Stomach (tissue), 8 donors: ENCODE measurements at regions not wholly inside any gene's neighbourhood (a gene's known extent, or its start where the extent isn't known, plus 50 kb on each side); places are given as distances from the start of the nearest gene placed in this dataset.

Source experiments
- DNase-seq, 2 donors: peaks; one replicate each; pipeline versions ENCODE4 v3.0.0 to v3.0.0-alpha.2; 2013 to 2019
- H3K27ac ChIP-seq, 5 donors: fragments of 200-600 bp in 4 of 5; sonication (generic) in 4 of 5; one replicate each; pipeline ENCODE4 v1.5.1; 2013 to 2019; ENCODE audit warnings: mild to moderate bottlenecking in 1 of 5, moderate library complexity in 1 of 5
- H3K27me3 ChIP-seq, 3 donors: fragments of 200-600 bp; sonication (generic); one replicate each; pipeline ENCODE4 v1.5.1; 2017 to 2019; ENCODE audit warnings: mixed run types in 1 of 3
- H3K36me3 ChIP-seq, 4 donors: fragments of 200-600 bp; sonication (generic); 1 replicate in 3 of 4; 2 replicates in 1 of 4; pipeline ENCODE4 v1.5.1; 2016 to 2019
- H3K4me1 ChIP-seq, 4 donors: fragments of 200-600 bp; sonication (generic); one replicate each; pipeline ENCODE4 v1.5.1; 2016 to 2019
- H3K4me3 ChIP-seq, 4 donors: fragments of 200-600 bp; sonication (generic) in 3 of 4; one replicate each; pipeline ENCODE4 v1.5.1; 2016 to 2019; ENCODE audit warnings: mild to moderate bottlenecking in 1 of 4
- H3K9me3 ChIP-seq, 4 donors: fragments of 200-600 bp; sonication (generic); one replicate each; pipeline ENCODE4 v1.5.1; 2016 to 2019
- CTCF ChIP-seq, 7 experiments: fragments of 450-650 bp in 4 of 7; fragments of 200-600 bp in 3 of 7; sonication (generic) in 3 of 7; IDR thresholded peaks; one replicate each; pipeline ENCODE4 v1.5.1; 2016 to 2019; ENCODE audit warnings: antibody characterized with exemption in 7 of 7, control low read depth in 2 of 7, mild to moderate bottlenecking in 1 of 7
- EP300 ChIP-seq: sonication (generic); formaldehyde crosslinking; IDR thresholded peaks from one replicate; pipeline ENCODE4 v1.6.1; 2017; ENCODE audit warnings: antibody characterized with exemption
- POLR2A ChIP-seq, 4 donors: fragments of 450-650 bp; IDR thresholded peaks; one replicate each; pipeline ENCODE4 v1.6.1; 2016; ENCODE audit warnings: antibody characterized with exemption in 4 of 4, control low read depth in 2 of 4, mild to moderate bottlenecking in 1 of 4, moderate library complexity in 1 of 4
- POLR2AphosphoS5 ChIP-seq, 3 donors: sonication (generic); formaldehyde crosslinking; IDR thresholded peaks; one replicate each; pipeline ENCODE4 v1.6.1; 2016; ENCODE audit warnings: antibody characterized with exemption in 3 of 3
- WGBS, 5 donors: extraction: QIAGEN DNeasy Blood & Tissue Kit in 3 of 5; methylation state at CpG; one replicate each; pipeline versions ENCODE4 v1.1.5 to v1.1.7; 2013 to 2018; 5-methylcytosine and 5-hydroxymethylcytosine counted together
- intact Hi-C: fragments of 100-400 bp; cut with DNase I; formaldehyde crosslinking; loops from one replicate; pipeline ENCODE4 v1.15.1; 2023; ENCODE audit warnings: low total_unique reads
- donor health status: healthy with polysubstance abuse.
- donor health status: Bipolar disorder and iron deficiency.
- donor health status: healthy.

- H3K4me3 ChIP-seq, result no peak overlapping the region
- no peak overlapping the region for H3K27ac ChIP-seq
- no peaks in the 10 kb centered on the region for H3K27me3 ChIP-seq
- peaks cover 0 to 8% (median 0%) of the 10 kb centered on the region in 4 donors for H3K4me1 ChIP-seq
- intact Hi-C loops, result no loop called here
- no peaks in the 10 kb centered on the region for H3K36me3 ChIP-seq
- TF ChIP-seq POLR2AphosphoS5 (IDR thresholded peaks at IDR 0.05), result no peak
- TF ChIP-seq CTCF (IDR thresholded peaks at IDR 0.05), result no peak
- TF ChIP-seq EP300, result no peak
- no peak for DNase-seq
- WGBS, 5 donors, result 84 to 90% (median 87%) methylated on average over 6 of the region's 6 CpGs
- peaks cover 0 to 4% (median 0%) of the 10 kb centered on the region in 4 donors for H3K9me3 ChIP-seq
Observed at GRCh38 chr10:10363217-10363616, 654.5 kb upstream of the CELF2 start.

- TF ChIP-seq POLR2A (IDR thresholded peaks at IDR 0.05), result no peak
- no peak for TF ChIP-seq EP300
- TF ChIP-seq CTCF (IDR thresholded peaks at IDR 0.05), result no peak
- no peak overlapping the region for H3K27ac ChIP-seq
- DNase-seq, result no peak
- 67 to 88% (median 76%) methylated on average over 2 of the region's 2 CpGs for WGBS, 5 donors
- no peaks in the 10 kb centered on the region for H3K27me3 ChIP-seq
- intact Hi-C loops, result no loop called here
- H3K36me3 ChIP-seq, result no peaks in the 10 kb centered on the region
- peaks cover 0 to 8% (median 0%) of the 10 kb centered on the region in 4 donors for H3K4me1 ChIP-seq
- no peak overlapping the region for H3K4me3 ChIP-seq
- H3K9me3 ChIP-seq, result no peaks in the 10 kb centered on the region
Observed at GRCh38 chr10:10364902-10365301, 652.8 kb upstream of the CELF2 start.

DNA sequence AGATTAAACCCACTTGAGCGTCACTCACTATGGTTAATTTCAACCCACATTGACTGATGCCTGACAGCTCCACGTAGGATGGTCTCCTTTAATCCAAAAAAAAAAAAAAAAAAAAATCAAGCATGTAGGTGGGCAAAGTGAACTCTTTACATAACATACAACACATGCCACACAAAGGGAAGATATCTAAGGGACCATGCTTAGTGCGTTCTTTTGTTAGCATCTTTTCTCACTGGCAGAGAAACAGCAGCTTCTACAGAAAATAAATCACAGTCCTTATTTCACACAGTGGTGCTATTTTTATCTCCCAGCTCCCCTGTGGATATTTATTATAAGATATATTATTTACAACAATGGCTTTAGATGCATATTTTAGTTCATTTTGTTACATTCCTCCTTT, 652.0 kb upstream of the CELF2 start:
- DNase-seq, result no peak
- WGBS, 5 donors, result 73 to 94% (median 77%) methylated on average over 3 of the region's 3 CpGs

GRCh38 chr10:10366836-10367235, 650.8 kb upstream of the CELF2 start:
- H3K9me3 ChIP-seq, result no peaks in the 10 kb centered on the region
- H3K36me3 ChIP-seq, result no peaks in the 10 kb centered on the region
- no peak for DNase-seq
- no peak overlapping the region for H3K27ac ChIP-seq
- TF ChIP-seq CTCF (IDR thresholded peaks at IDR 0.05), result no peak
- no peak for TF ChIP-seq POLR2A (IDR thresholded peaks at IDR 0.05)
- no peak for TF ChIP-seq EP300
- no peak for TF ChIP-seq POLR2AphosphoS5 (IDR thresholded peaks at IDR 0.05)
- H3K27me3 ChIP-seq, result no peaks in the 10 kb centered on the region
- H3K4me3 ChIP-seq, result no peak overlapping the region
- WGBS, 5 donors, result 73 to 100% (median 88%) methylated on average over 1 of the region's 1 CpG
- intact Hi-C loops, result no loop called here
- peaks cover 0 to 8% (median 0%) of the 10 kb centered on the region in 4 donors for H3K4me1 ChIP-seq

More for the DNA sequence above, 652.0 kb upstream of the CELF2 start:
- Histone ChIP-seq H3K9me3 (no peaks in the 10 kb centered on the region), H3K27ac (no peak overlapping the region), H3K4me3 (no peak overlapping the region), H3K36me3 (no peaks in the 10 kb centered on the region), H3K27me3 (no peaks in the 10 kb centered on the region), H3K4me1 (peaks cover 0 to 8% (median 0%) of the 10 kb centered on the region in 4 donors)
- intact Hi-C loops, result no loop called here
- no peak for TF ChIP-seq CTCF (IDR thresholded peaks at IDR 0.05)
- TF ChIP-seq POLR2AphosphoS5 (IDR thresholded peaks at IDR 0.05), result no peak
- TF ChIP-seq POLR2A (IDR thresholded peaks at IDR 0.05), result no peak
- no peak for TF ChIP-seq EP300
